ENCODE measurements at regions not wholly inside any gene's neighbourhood (a gene's known extent, or its start where the extent isn't known, plus 50 kb on each side); places are given as distances from the start of the nearest gene placed in this dataset.

- no peak for ATAC-seq
- H3K27ac Mint-ChIP-seq = no peak overlapping the region
- no peak for DNase-seq
- H3K4me3 Mint-ChIP-seq = no peak overlapping the region
- H3K9me3 ChIP-seq (ENCODE audit: control insufficient read depth, low read length, poor library complexity, severe bottlenecking) = no peaks in the 10 kb centered on the region
- peaks cover 4% of the 10 kb centered on the region for H3K27me3 Mint-ChIP-seq
- no peaks in the 10 kb centered on the region for H3K36me3 Mint-ChIP-seq (ENCODE audit: low read depth)
- no peaks in the 10 kb centered on the region for H3K4me1 Mint-ChIP-seq
These were observed 610.6 kb upstream of the CFAP20DC start for GRCh38 chr3:59660376-59660775.

GRCh38 chr3:59659755-59660154, 609.9 kb upstream of the CFAP20DC start:
- Mint-ChIP-seq H3K36me3 (ENCODE audit: low read depth) (no peaks in the 10 kb centered on the region), H3K4me1 (no peaks in the 10 kb centered on the region), H3K27ac (no peak overlapping the region), H3K4me3 (no peak overlapping the region), H3K27me3 (peaks cover 4% of the 10 kb centered on the region)
- no peak for DNase-seq
- no peak for ATAC-seq
- no peaks in the 10 kb centered on the region for H3K9me3 ChIP-seq (ENCODE audit: control insufficient read depth, low read length, poor library complexity, severe bottlenecking)

GRCh38 chr3:59658866-59659265, 609.0 kb upstream of the CFAP20DC start:
- H3K4me1 Mint-ChIP-seq = no peaks in the 10 kb centered on the region

GRCh38 chr3:59658274-59658673, 608.4 kb upstream of the CFAP20DC start:
- no peaks in the 10 kb centered on the region for H3K36me3 Mint-ChIP-seq (ENCODE audit: low read depth)
- H3K27me3 Mint-ChIP-seq = peaks cover 4% of the 10 kb centered on the region
- H3K4me3 Mint-ChIP-seq = no peak overlapping the region
- no peaks in the 10 kb centered on the region for H3K9me3 ChIP-seq (ENCODE audit: control insufficient read depth, low read length, poor library complexity, severe bottlenecking)
- no peak overlapping the region for H3K27ac Mint-ChIP-seq
- DNase-seq (no peak), ATAC-seq (no peak)
- H3K4me1 Mint-ChIP-seq = no peaks in the 10 kb centered on the region

More at GRCh38 chr3:59658866-59659265, 609.0 kb upstream of the CFAP20DC start:
- DNase-seq = no peak
- no peaks in the 10 kb centered on the region for H3K9me3 ChIP-seq (ENCODE audit: control insufficient read depth, low read length, poor library complexity, severe bottlenecking)
- no peaks in the 10 kb centered on the region for H3K36me3 Mint-ChIP-seq (ENCODE audit: low read depth)
- no peak overlapping the region for H3K27ac Mint-ChIP-seq
- ATAC-seq = no peak
- H3K4me3 Mint-ChIP-seq = no peak overlapping the region
- H3K27me3 Mint-ChIP-seq = peaks cover 4% of the 10 kb centered on the region

GRCh38 chr3:59655418-59656015, 605.7 kb upstream of the CFAP20DC start:
- Mint-ChIP-seq H3K27me3 (peaks cover 4% of the 10 kb centered on the region), H3K4me1 (no peaks in the 10 kb centered on the region), H3K36me3 (ENCODE audit: low read depth) (peaks cover 2% of the 10 kb centered on the region), H3K27ac (no peak overlapping the region), H3K4me3 (no peak overlapping the region)
- no peaks in the 10 kb centered on the region for H3K9me3 ChIP-seq (ENCODE audit: control insufficient read depth, low read length, poor library complexity, severe bottlenecking)
- ATAC-seq = no peak
- DNase-seq = no peak

GRCh38 chr3:59654480-59655417, 604.9 kb upstream of the CFAP20DC start:
- H3K36me3 Mint-ChIP-seq (ENCODE audit: low read depth) = peaks cover 2% of the 10 kb centered on the region
- no peaks in the 10 kb centered on the region for H3K27me3 Mint-ChIP-seq
- DNase-seq (no peak), ATAC-seq (no peak)
- no peak overlapping the region for H3K4me3 Mint-ChIP-seq
- no peak overlapping the region for H3K27ac Mint-ChIP-seq
- no peaks in the 10 kb centered on the region for H3K9me3 ChIP-seq (ENCODE audit: control insufficient read depth, low read length, poor library complexity, severe bottlenecking)
- H3K4me1 Mint-ChIP-seq = no peaks in the 10 kb centered on the region

GRCh38 chr3:59654123-59654479, 604.3 kb upstream of the CFAP20DC start:
- Mint-ChIP-seq H3K27ac (no peak overlapping the region), H3K4me1 (no peaks in the 10 kb centered on the region), H3K36me3 (ENCODE audit: low read depth) (peaks cover 2% of the 10 kb centered on the region), H3K4me3 (no peak overlapping the region), H3K27me3 (no peaks in the 10 kb centered on the region)
- ATAC-seq (no peak), DNase-seq (no peak)
- no peaks in the 10 kb centered on the region for H3K9me3 ChIP-seq (ENCODE audit: control insufficient read depth, low read length, poor library complexity, severe bottlenecking)

- H3K27ac Mint-ChIP-seq = no peak overlapping the region
These were observed 603.7 kb upstream of the CFAP20DC start for GRCh38 chr3:59653405-59654122.

GRCh38 chr3:59644479-59645402, 594.9 kb upstream of the CFAP20DC start:
- H3K36me3 Mint-ChIP-seq (ENCODE audit: low read depth) = peaks cover 3% of the 10 kb centered on the region
- H3K27me3 Mint-ChIP-seq = peaks cover 17% of the 10 kb centered on the region
- DNase-seq = no peak
- H3K4me1 Mint-ChIP-seq = no peaks in the 10 kb centered on the region
- no peaks in the 10 kb centered on the region for H3K9me3 ChIP-seq (ENCODE audit: control insufficient read depth, low read length, poor library complexity, severe bottlenecking)
- H3K27ac Mint-ChIP-seq = no peak overlapping the region
- no peak for ATAC-seq
- H3K4me3 Mint-ChIP-seq = no peak overlapping the region

More at GRCh38 chr3:59653405-59654122, 603.7 kb upstream of the CFAP20DC start:
- no peaks in the 10 kb centered on the region for H3K27me3 Mint-ChIP-seq
- ATAC-seq = no peak
- no peak overlapping the region for H3K4me3 Mint-ChIP-seq
- no peaks in the 10 kb centered on the region for H3K4me1 Mint-ChIP-seq
- H3K9me3 ChIP-seq (ENCODE audit: control insufficient read depth, low read length, poor library complexity, severe bottlenecking) = no peaks in the 10 kb centered on the region
- no peak for DNase-seq
- peaks cover 2% of the 10 kb centered on the region for H3K36me3 Mint-ChIP-seq (ENCODE audit: low read depth)

- H3K36me3 Mint-ChIP-seq (ENCODE audit: low read depth) = peaks cover 3% of the 10 kb centered on the region
- H3K4me3 Mint-ChIP-seq = no peak overlapping the region
- H3K4me1 Mint-ChIP-seq = no peaks in the 10 kb centered on the region
- ATAC-seq = no peak
- H3K27me3 Mint-ChIP-seq = peaks cover 17% of the 10 kb centered on the region
- no peak overlapping the region for H3K27ac Mint-ChIP-seq
- H3K9me3 ChIP-seq (ENCODE audit: control insufficient read depth, low read length, poor library complexity, severe bottlenecking) = no peaks in the 10 kb centered on the region
- no peak for DNase-seq
These were observed 591.5 kb upstream of the CFAP20DC start for GRCh38 chr3:59641169-59641899.

- no peak for ATAC-seq
- no peak overlapping the region for H3K27ac Mint-ChIP-seq
- no peak for DNase-seq
- no peak overlapping the region for H3K4me3 Mint-ChIP-seq
- H3K27me3 Mint-ChIP-seq = no peaks in the 10 kb centered on the region
- no peaks in the 10 kb centered on the region for H3K4me1 Mint-ChIP-seq
- H3K9me3 ChIP-seq (ENCODE audit: control insufficient read depth, low read length, poor library complexity, severe bottlenecking) = no peaks in the 10 kb centered on the region
- H3K36me3 Mint-ChIP-seq (ENCODE audit: low read depth) = no peaks in the 10 kb centered on the region
These were observed 583.1 kb upstream of the CFAP20DC start for GRCh38 chr3:59632760-59633573.

Measured in T-helper 17 cell (primary cell).